Chondrocyte (in vitro differentiated cells): ENCODE measurements at regions not wholly inside any gene's neighbourhood (a gene's known extent, or its start where the extent isn't known, plus 50 kb on each side); places are given as distances from the start of the nearest gene placed in this dataset.

Experiments used
- DNase-seq: peaks from one replicate; pipeline ENCODE4 v3.0.0; 2021; ENCODE audit warnings: mixed read lengths, low spot score
- H3K27ac Mint-ChIP-seq: one replicate; pipeline ENCODE4 v1.8.0; 2021; ENCODE audit warnings: mild to moderate bottlenecking, moderate library complexity, mixed read lengths; ENCODE audit not compliant: unreplicated experiment
- H3K27me3 Mint-ChIP-seq: 2 replicates; pipeline ENCODE4 v1.8.0; 2021; ENCODE audit warnings: low read depth, mixed read lengths
- H3K36me3 Mint-ChIP-seq: 2 replicates; pipeline ENCODE4 v1.8.0; 2021; ENCODE audit warnings: low read depth, mixed read lengths
- H3K4me1 Mint-ChIP-seq: 2 replicates; pipeline ENCODE4 v1.8.0; 2021; ENCODE audit warnings: low read depth, mild to moderate bottlenecking, mixed read lengths
- H3K4me3 Mint-ChIP-seq: one replicate; pipeline ENCODE4 v1.8.0; 2021; ENCODE audit warnings: mild to moderate bottlenecking, moderate library complexity, mixed read lengths; ENCODE audit not compliant: unreplicated experiment
- H3K9me3 Mint-ChIP-seq: 2 replicates; pipeline ENCODE4 v1.8.0; 2021; ENCODE audit warnings: low read depth, mixed read lengths
- CTCF ChIP-seq: fragments of 200-600 bp; sonication (generic); IDR thresholded peaks from 2 replicates; pipeline ENCODE4 v1.5.0; 2021; ENCODE audit warnings: antibody characterized with exemption, mild to moderate bottlenecking, moderate library complexity

GRCh38 chr4:15345134-15345533, 82.7 kb upstream of the C1QTNF7 start:
- Mint-ChIP-seq H3K27ac (no peak overlapping the region), H3K9me3 (no peaks in the 10 kb centered on the region), H3K4me3 (no peak overlapping the region), H3K36me3 (no peaks in the 10 kb centered on the region), H3K27me3 (no peaks in the 10 kb centered on the region), H3K4me1 (peaks cover 8% of the 10 kb centered on the region)
- DNase-seq, result no peak
- TF ChIP-seq CTCF, result no peak

GRCh38 chr4:15348236-15348635, 79.6 kb upstream of the C1QTNF7 start:
- TF ChIP-seq CTCF, result no peak
- H3K27me3 Mint-ChIP-seq, result no peaks in the 10 kb centered on the region
- H3K4me3 Mint-ChIP-seq, result no peak overlapping the region
- H3K9me3 Mint-ChIP-seq, result no peaks in the 10 kb centered on the region
- no peak overlapping the region for H3K27ac Mint-ChIP-seq
- no peaks in the 10 kb centered on the region for H3K36me3 Mint-ChIP-seq
- H3K4me1 Mint-ChIP-seq, result peaks cover 13% of the 10 kb centered on the region
- no peak for DNase-seq

GRCh38 chr4:15348695-15349094, 79.1 kb upstream of the C1QTNF7 start:
- H3K9me3 Mint-ChIP-seq, result no peaks in the 10 kb centered on the region
- no peak for TF ChIP-seq CTCF
- H3K4me3 Mint-ChIP-seq, result no peak overlapping the region
- H3K36me3 Mint-ChIP-seq, result no peaks in the 10 kb centered on the region
- H3K27me3 Mint-ChIP-seq, result no peaks in the 10 kb centered on the region
- peaks cover 17% of the 10 kb centered on the region for H3K4me1 Mint-ChIP-seq
- H3K27ac Mint-ChIP-seq, result no peak overlapping the region
- no peak for DNase-seq

GRCh38 chr4:15349531-15349935, 78.3 kb upstream of the C1QTNF7 start:
- H3K27me3 Mint-ChIP-seq, result peaks cover 2% of the 10 kb centered on the region
- no peaks in the 10 kb centered on the region for H3K9me3 Mint-ChIP-seq
- no peak for DNase-seq
- H3K4me3 Mint-ChIP-seq, result no peak overlapping the region
- no peak for TF ChIP-seq CTCF
- no peak overlapping the region for H3K27ac Mint-ChIP-seq
- no peaks in the 10 kb centered on the region for H3K36me3 Mint-ChIP-seq
- peaks cover 24% of the 10 kb centered on the region for H3K4me1 Mint-ChIP-seq

- no peak overlapping the region for H3K4me3 Mint-ChIP-seq
- H3K27me3 Mint-ChIP-seq, result peaks cover 2% of the 10 kb centered on the region
- no peak overlapping the region for H3K27ac Mint-ChIP-seq
- peaks cover 28% of the 10 kb centered on the region for H3K4me1 Mint-ChIP-seq
- no peak for DNase-seq
- TF ChIP-seq CTCF, result no peak
- H3K36me3 Mint-ChIP-seq, result no peaks in the 10 kb centered on the region
- no peaks in the 10 kb centered on the region for H3K9me3 Mint-ChIP-seq
These were observed 77.9 kb upstream of the C1QTNF7 start for GRCh38 chr4:15349965-15350364.
